ENCODE measurements at regions not wholly inside any gene's neighbourhood (a gene's known extent, or its start where the extent isn't known, plus 50 kb on each side); places are given as distances from the start of the nearest gene placed in this dataset.
"Not testable (repeated sequence)": the region's sequence is repeated elsewhere in the genome, so short reads cannot be mapped to it uniquely, and the experiment has no call there.

- no peak for DNase-seq (ENCODE audit: low spot score)
These were observed 269.7 kb upstream of the PCDH7 start for GRCh38 chr4:30450474-30450873.

GRCh38 chr4:30454504-30454903 lies 265.7 kb upstream of the PCDH7 start:
- no peak for DNase-seq (ENCODE audit: low spot score)

- no peak for DNase-seq (ENCODE audit: low spot score)
These were observed 263.5 kb upstream of the PCDH7 start for GRCh38 chr4:30456716-30457115.

GRCh38 chr4:30460818-30461217 lies 259.4 kb upstream of the PCDH7 start:
- DNase-seq (ENCODE audit: low spot score), result no peak

GRCh38 chr4:30461218-30461617 lies 259.0 kb upstream of the PCDH7 start:
- DNase-seq (ENCODE audit: low spot score), result no peak

GRCh38 chr4:30462445-30463090 lies 257.6 kb upstream of the PCDH7 start:
- DNase-seq (ENCODE audit: low spot score), result no peak

GRCh38 chr4:30471861-30472260 lies 248.3 kb upstream of the PCDH7 start:
- no peak for DNase-seq (ENCODE audit: low spot score)

GRCh38 chr4:30473225-30473624 lies 246.9 kb upstream of the PCDH7 start:
- DNase-seq (ENCODE audit: low spot score), result no peak

- DNase-seq (ENCODE audit: low spot score), result no peak
These were observed 224.9 kb upstream of the PCDH7 start for GRCh38 chr4:30495251-30495650.

- no peak for DNase-seq (ENCODE audit: low spot score)
These were observed 224.4 kb upstream of the PCDH7 start for GRCh38 chr4:30495651-30496310.

- no peak for DNase-seq (ENCODE audit: low spot score)
These were observed 208.4 kb upstream of the PCDH7 start for GRCh38 chr4:30511751-30512150.

- no peak for DNase-seq (ENCODE audit: low spot score)
These were observed 202.0 kb upstream of the PCDH7 start for GRCh38 chr4:30518211-30518610.

GRCh38 chr4:30525662-30526315 lies 194.4 kb upstream of the PCDH7 start:
- DNase-seq (ENCODE audit: low spot score), result no peak

GRCh38 chr4:30535255-30535654 lies 184.9 kb upstream of the PCDH7 start:
- no peak for DNase-seq (ENCODE audit: low spot score)

GRCh38 chr4:30536231-30536630 lies 183.9 kb upstream of the PCDH7 start:
- peak; percentile 23 for DNase-seq (ENCODE audit: low spot score)

- peak; percentile 79 for DNase-seq (ENCODE audit: low spot score)
These were observed 182.7 kb upstream of the PCDH7 start for GRCh38 chr4:30537456-30537855.

- no peak for DNase-seq (ENCODE audit: low spot score)
These were observed 181.4 kb upstream of the PCDH7 start for GRCh38 chr4:30538794-30539193.

- DNase-seq (ENCODE audit: low spot score), result no peak
These were observed 177.1 kb upstream of the PCDH7 start for GRCh38 chr4:30543057-30543456.

- no peak for DNase-seq (ENCODE audit: low spot score)
These were observed 167.0 kb upstream of the PCDH7 start for GRCh38 chr4:30553151-30553550.

- no peak for DNase-seq (ENCODE audit: low spot score)
These were observed 166.5 kb upstream of the PCDH7 start for GRCh38 chr4:30553706-30554105.

- no peak for DNase-seq (ENCODE audit: low spot score)
These were observed 164.4 kb upstream of the PCDH7 start for GRCh38 chr4:30555775-30556174.

GRCh38 chr4:30559481-30559880 lies 160.7 kb upstream of the PCDH7 start:
- no peak for DNase-seq (ENCODE audit: low spot score)

GRCh38 chr4:30586850-30587249 lies 133.3 kb upstream of the PCDH7 start:
- DNase-seq (ENCODE audit: low spot score), result no peak

- not testable (repeated sequence) for DNase-seq (ENCODE audit: low spot score)
These were observed 130.5 kb upstream of the PCDH7 start for GRCh38 chr4:30589669-30590068.
